NB4 (cell line): ENCODE measurements at regions not wholly inside any gene's neighbourhood (a gene's known extent, or its start where the extent isn't known, plus 50 kb on each side); places are given as distances from the start of the nearest gene placed in this dataset.
"Not testable (repeated sequence)": the region's sequence is repeated elsewhere in the genome, so short reads cannot be mapped to it uniquely, and the experiment has no call there.

Source experiments
- DNase-seq: peaks from one replicate; pipeline ENCODE4 v3.0.0; 2010; ENCODE audit warnings: low read depth
- H3K4me3 ChIP-seq: one replicate; pipeline ENCODE4 v1.5.1; 2011; ENCODE audit warnings: mild to moderate bottlenecking, low read depth, low read length, moderate library complexity
- MYC ChIP-seq: IDR thresholded peaks from 2 replicates; pipeline ENCODE4 v1.6.1; 2011; ENCODE audit warnings: low read depth, low read length
- POLR2A ChIP-seq: IDR thresholded peaks from 2 replicates; pipeline ENCODE4 v1.6.1; 2011; ENCODE audit warnings: mild to moderate bottlenecking; ENCODE audit not compliant: insufficient read length; ENCODE audit errors: extremely low read depth
- TF ChIP-seq, protein P1 (sequence below): IDR thresholded peaks from one replicate; pipeline ENCODE4 v1.5.1; 2012; ENCODE audit warnings: low read depth, low read length
- TF ChIP-seq, protein P2 (sequence below): IDR thresholded peaks from 2 replicates; pipeline ENCODE4 v1.6.1; 2011; ENCODE audit warnings: low read depth, low read length

DNA sequence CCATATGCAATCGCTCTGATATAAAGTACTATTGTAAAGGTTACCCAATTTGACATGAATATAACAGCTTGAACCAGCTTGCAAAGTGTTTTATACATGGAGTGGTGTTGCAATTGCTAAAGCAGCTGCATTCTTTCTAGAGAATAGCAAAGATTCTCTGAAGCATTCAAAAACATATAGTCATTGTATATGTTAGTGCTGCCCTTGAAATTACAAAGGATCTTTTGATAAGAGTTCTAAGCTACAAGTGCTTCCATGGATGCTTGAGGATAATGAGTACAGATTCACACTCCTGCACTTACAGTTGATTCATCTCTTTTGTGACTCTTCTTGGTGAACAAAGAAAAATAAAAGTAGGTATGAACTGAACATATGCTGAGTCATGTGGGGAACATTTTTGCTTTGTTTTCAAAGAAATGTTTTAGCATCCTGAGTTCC is 175.7 kb downstream of the ALDH8A1 start:
- no peak for DNase-seq
- TF ChIP-seq POLR2A: no peak
- TF ChIP-seq, protein P1, sequence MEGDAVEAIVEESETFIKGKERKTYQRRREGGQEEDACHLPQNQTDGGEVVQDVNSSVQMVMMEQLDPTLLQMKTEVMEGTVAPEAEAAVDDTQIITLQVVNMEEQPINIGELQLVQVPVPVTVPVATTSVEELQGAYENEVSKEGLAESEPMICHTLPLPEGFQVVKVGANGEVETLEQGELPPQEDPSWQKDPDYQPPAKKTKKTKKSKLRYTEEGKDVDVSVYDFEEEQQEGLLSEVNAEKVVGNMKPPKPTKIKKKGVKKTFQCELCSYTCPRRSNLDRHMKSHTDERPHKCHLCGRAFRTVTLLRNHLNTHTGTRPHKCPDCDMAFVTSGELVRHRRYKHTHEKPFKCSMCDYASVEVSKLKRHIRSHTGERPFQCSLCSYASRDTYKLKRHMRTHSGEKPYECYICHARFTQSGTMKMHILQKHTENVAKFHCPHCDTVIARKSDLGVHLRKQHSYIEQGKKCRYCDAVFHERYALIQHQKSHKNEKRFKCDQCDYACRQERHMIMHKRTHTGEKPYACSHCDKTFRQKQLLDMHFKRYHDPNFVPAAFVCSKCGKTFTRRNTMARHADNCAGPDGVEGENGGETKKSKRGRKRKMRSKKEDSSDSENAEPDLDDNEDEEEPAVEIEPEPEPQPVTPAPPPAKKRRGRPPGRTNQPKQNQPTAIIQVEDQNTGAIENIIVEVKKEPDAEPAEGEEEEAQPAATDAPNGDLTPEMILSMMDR: no peak
- TF ChIP-seq, protein P2, sequence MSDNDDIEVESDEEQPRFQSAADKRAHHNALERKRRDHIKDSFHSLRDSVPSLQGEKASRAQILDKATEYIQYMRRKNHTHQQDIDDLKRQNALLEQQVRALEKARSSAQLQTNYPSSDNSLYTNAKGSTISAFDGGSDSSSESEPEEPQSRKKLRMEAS: no peak
- TF ChIP-seq MYC: no peak

DNA sequence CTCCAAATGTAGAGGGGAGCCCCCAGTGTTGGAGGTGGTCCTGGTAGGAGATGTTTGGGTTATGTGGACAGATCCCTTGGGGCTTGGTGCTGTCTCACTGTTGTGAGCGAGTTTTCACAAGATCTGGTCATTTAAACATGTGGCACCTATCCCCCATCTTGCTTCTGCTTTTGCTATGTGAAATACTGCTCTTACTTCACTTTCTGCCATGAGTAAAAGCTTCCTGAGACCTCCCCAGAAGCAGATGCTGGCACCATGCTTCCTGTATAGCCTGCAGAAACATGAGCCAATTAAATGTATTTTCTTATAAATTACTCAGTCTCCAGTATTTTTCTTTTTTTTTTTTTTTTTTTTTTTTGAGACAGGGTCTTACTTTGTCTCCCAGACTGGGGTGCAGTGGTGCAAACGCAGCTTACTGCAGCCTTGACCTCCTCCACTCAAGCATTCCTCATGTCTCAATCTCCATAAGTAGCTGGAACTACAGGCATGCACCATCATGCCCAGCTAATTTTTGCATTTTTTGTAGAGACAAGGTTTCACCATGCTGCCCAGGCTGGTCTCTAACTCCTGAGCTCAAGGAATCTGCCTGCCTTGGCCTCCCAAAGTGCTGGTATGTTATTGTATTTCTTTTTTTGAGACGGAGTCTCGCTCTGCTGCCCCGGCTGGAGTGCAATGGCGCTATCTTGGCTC is 177.1 kb downstream of the ALDH8A1 start:
- TF ChIP-seq POLR2A: no peak
- TF ChIP-seq, protein P1: no peak
- TF ChIP-seq, protein P2: no peak
- TF ChIP-seq MYC: no peak
- H3K4me3 ChIP-seq: no peak overlapping the region
- DNase-seq: peak; percentile 15

More for the DNA sequence above, 175.7 kb downstream of the ALDH8A1 start:
- no peak overlapping the region for H3K4me3 ChIP-seq

DNA sequence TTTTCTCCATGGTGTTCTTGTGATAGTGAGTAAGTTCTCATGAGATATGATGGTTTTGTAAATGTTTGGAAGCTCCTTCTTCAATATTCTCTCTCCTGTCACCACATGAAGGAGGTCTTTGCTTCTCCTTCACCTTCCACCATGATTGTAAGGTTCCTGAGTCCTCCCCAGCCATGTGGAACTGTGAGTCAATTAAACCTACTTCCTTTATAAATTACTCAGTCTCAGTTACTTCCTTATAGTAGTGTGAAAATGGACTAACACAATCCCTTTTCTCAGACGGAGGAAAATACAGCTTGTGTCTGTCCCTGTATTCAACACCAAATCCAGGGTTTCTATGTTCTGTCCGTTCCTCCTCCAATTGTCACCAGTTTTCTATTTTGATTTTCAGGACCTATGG is 181.0 kb downstream of the ALDH8A1 start:
- DNase-seq: no peak
- TF ChIP-seq POLR2A (no peak), MYC (no peak)
- TF ChIP-seq, protein P1: no peak
- TF ChIP-seq, protein P2: no peak
- no peak overlapping the region for H3K4me3 ChIP-seq

DNA sequence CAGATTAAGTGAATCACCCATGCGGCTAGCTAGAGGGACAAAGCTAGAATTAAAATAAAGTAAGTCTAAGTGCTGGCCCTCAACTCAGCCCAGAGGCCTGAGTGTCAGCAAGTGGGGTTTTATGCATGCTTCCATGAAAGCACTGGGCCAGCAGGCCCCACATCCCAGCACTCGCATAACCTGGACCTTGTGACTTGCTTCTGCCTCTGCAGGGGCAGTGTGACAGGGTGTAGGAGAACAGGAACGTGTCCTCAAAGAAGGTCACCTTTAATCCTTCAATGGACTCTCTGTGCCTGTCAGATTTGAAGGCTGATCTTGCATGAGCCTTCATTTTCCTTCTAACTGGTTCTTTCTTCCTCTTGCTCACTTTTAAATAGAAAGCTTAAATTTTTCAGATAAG is 183.4 kb downstream of the ALDH8A1 start:
- DNase-seq: no peak
- TF ChIP-seq, protein P1: no peak
- TF ChIP-seq, protein P2: no peak
- TF ChIP-seq MYC (no peak), POLR2A (no peak)
- no peak overlapping the region for H3K4me3 ChIP-seq

DNA sequence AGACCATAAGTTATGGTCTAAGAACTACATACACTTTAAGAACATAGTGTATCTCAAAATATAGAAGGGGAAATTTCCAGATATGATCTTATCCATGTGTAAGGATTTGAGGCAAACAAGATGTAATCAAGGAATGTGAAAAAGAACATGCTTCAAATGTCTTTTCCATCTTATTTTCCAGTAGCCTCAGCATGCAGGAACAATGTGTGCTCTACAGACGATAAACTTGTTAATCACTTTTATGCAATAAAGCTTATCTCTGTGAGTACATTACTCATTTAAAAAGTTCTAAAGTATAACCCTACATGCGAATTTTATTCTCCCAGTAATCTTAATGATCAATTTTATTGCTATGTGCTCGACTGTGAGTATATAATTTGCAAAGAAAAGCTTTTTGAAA is 185.2 kb downstream of the ALDH8A1 start:
- no peak overlapping the region for H3K4me3 ChIP-seq

DNA sequence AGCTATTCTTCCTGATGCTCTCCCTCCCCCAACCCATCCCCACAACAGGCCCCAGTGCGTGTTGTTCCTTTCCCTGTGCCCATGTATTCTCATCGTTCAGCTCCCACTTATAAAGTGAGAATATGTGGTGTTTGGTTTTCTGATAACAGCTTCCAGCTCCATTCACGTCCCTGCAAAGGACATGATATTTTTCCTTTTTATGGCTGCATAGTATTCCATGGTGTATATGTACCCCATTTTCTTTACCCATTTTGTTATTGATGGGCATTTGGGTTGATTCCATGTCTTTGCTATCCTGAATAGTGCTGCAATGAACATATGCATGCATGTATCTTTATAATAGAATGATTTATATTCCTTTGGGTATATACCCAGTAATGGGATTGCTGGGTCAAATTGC is 186.3 kb downstream of the ALDH8A1 start:
- DNase-seq, H3K4me3 ChIP-seq: not testable (repeated sequence)

More for the DNA sequence above, 185.2 kb downstream of the ALDH8A1 start:
- no peak for DNase-seq
- TF ChIP-seq MYC (no peak), POLR2A (no peak)
- TF ChIP-seq, protein P1: no peak
- TF ChIP-seq, protein P2: no peak
